H1 (cell line): ENCODE measurements at regions not wholly inside any gene's neighbourhood (a gene's known extent, or its start where the extent isn't known, plus 50 kb on each side); places are given as distances from the start of the nearest gene placed in this dataset.

Experiments used
- CTCF ChIA-PET: fragments of 300-600 bp; sonication (Branson Sonifier 250); formaldehyde crosslinking; loops from one replicate; lab custom pipeline; 2021; ENCODE audit not compliant: partially characterized antibody; lab: Charles Lee
- POLR2A ChIA-PET: fragments of 300-600 bp; sonication (Branson Sonifier 250); formaldehyde crosslinking; loops from one replicate; lab custom pipeline; 2021; ENCODE audit warnings: inconsistent platforms; ENCODE audit not compliant: partially characterized antibody; lab: Charles Lee
- DNase-seq, 2 experiments: peaks; one replicate each; pipeline versions ENCODE4 v3.0.0 to v3.0.0-alpha.2; 2010 to 2022; ENCODE audit warnings: low spot score in 2 of 2, low read depth in 1 of 2, mixed read lengths in 1 of 2
- FAIRE-seq: peaks from 2 replicates; lab custom pipeline; 2011; peaks lifted over from hg19 to GRCh38; lab: Jason Lieb, UNC
- H2AFZ ChIP-seq: 2 replicates; pipeline ENCODE4 v1.8.1; 2012; ENCODE audit warnings: low read length, inconsistent platforms
- H2AK5ac ChIP-seq: 2 replicates; pipeline ENCODE4 v1.6.1; 2013; ENCODE audit warnings: low read depth, low read length
- H2BK120ac ChIP-seq: replicated peaks from 2 replicates; pipeline ENCODE3; 2013; ENCODE audit warnings: low read depth, low read length, inconsistent platforms
- H2BK12ac ChIP-seq: 2 replicates; pipeline ENCODE4 v1.6.1; 2013; ENCODE audit warnings: low read depth, low read length
- H2BK15ac ChIP-seq: 2 replicates; pipeline ENCODE4 v1.6.1; 2013; ENCODE audit warnings: low read length
- H2BK20ac ChIP-seq: 2 replicates; pipeline ENCODE4 v1.6.1; 2013; ENCODE audit warnings: low read length
- H2BK5ac ChIP-seq: 2 replicates; pipeline ENCODE4 v1.6.1; 2013; ENCODE audit warnings: low read depth, low read length
- H3K14ac ChIP-seq: 2 replicates; pipeline ENCODE4 v1.6.1; 2013; ENCODE audit warnings: inconsistent platforms; ENCODE audit not compliant: insufficient read length
- H3K18ac ChIP-seq: 2 replicates; pipeline ENCODE4 v1.6.1; 2013; ENCODE audit warnings: low read length; ENCODE audit errors: extremely low read depth
- H3K23ac ChIP-seq: 2 replicates; pipeline ENCODE4 v1.6.1; 2013; ENCODE audit warnings: inconsistent platforms; ENCODE audit not compliant: insufficient read length
- H3K23me2 ChIP-seq: 2 replicates; pipeline ENCODE4 v1.6.1; 2013; ENCODE audit warnings: low read depth, low read length
- H3K27ac ChIP-seq: 2 replicates; pipeline ENCODE4 v1.6.1; 2011; ENCODE audit warnings: low read depth, low read length, inconsistent platforms
- H3K27me3 ChIP-seq, 4 experiments: replicated peaks in 1 of 4; 1 replicate in 1 of 4; 2 replicates in 3 of 4; pipeline versions ENCODE4 v1.6.1 to v1.8.1; 2011 to 2013; ENCODE audit warnings: low read length in 3 of 4, mild to moderate bottlenecking in 3 of 4, inconsistent platforms in 2 of 4, mixed read lengths in 2 of 4, moderate library complexity in 1 of 4; ENCODE audit not compliant: control insufficient read depth in 3 of 4, insufficient read depth in 3 of 4; ENCODE audit errors: extremely low read depth in 1 of 4
- H3K36me3 ChIP-seq, 4 experiments: 2 replicates each; pipeline versions ENCODE4 v1.6.1 to v1.8.1; 2011 to 2013; ENCODE audit warnings: mild to moderate bottlenecking in 4 of 4, low read length in 3 of 4, moderate library complexity in 2 of 4, control low read depth in 1 of 4, inconsistent platforms in 1 of 4; ENCODE audit not compliant: insufficient read depth in 4 of 4, control insufficient read depth in 2 of 4
- H3K4ac ChIP-seq: replicated peaks from 2 replicates; pipeline ENCODE3; 2013; ENCODE audit warnings: low read length, low read depth, mixed read lengths, inconsistent platforms; ENCODE audit not compliant: insufficient read length
- H3K4me1 ChIP-seq, 4 experiments: replicated peaks in 1 of 4; 1 replicate in 1 of 4; 2 replicates in 3 of 4; pipeline versions ENCODE4 v1.6.1 to v1.8.1; 2011 to 2013; ENCODE audit warnings: low read length in 3 of 4, inconsistent platforms in 2 of 4, mixed read lengths in 1 of 4; ENCODE audit not compliant: insufficient read depth in 4 of 4, control insufficient read depth in 3 of 4
- H3K4me2 ChIP-seq, 2 experiments: 2 replicates each; pipeline versions ENCODE4 v1.6.1 to v1.8.1; 2011 to 2013; ENCODE audit warnings: low read depth in 2 of 2, low read length in 2 of 2, control low read depth in 1 of 2, inconsistent platforms in 1 of 2, mild to moderate bottlenecking in 1 of 2; ENCODE audit not compliant: insufficient read depth in 1 of 2
- H3K4me3 ChIP-seq, 4 experiments: fragments of 200-600, 300-600 bp in 1 of 4; sonication (generic), shearing (Covaris generic), sonication (Bioruptor Twin) in 1 of 4; 2 replicates each; pipeline versions ENCODE4 v1.5.1 to v1.8.1; 2011 to 2016; ENCODE audit warnings: low read length in 4 of 4, low read depth in 3 of 4, control low read depth in 2 of 4, inconsistent platforms in 2 of 4, mild to moderate bottlenecking in 2 of 4, mixed read lengths in 1 of 4, moderate library complexity in 1 of 4; ENCODE audit not compliant: insufficient read depth in 2 of 4; ENCODE audit errors: extremely low read depth in 1 of 4
- H3K56ac ChIP-seq: replicated peaks from 2 replicates; pipeline ENCODE3; 2013; ENCODE audit warnings: low read depth, mild to moderate bottlenecking, mixed read lengths, low read length, inconsistent platforms; ENCODE audit not compliant: insufficient read length
- H3K79me1 ChIP-seq: 2 replicates; pipeline ENCODE4 v1.6.1; 2013; ENCODE audit warnings: low read depth, low read length, control low read depth
- H3K79me2 ChIP-seq, 2 experiments: 2 replicates each; pipeline versions ENCODE4 v1.6.1 to v1.8.1; 2012 to 2013; ENCODE audit warnings: low read length in 2 of 2, mild to moderate bottlenecking in 2 of 2, inconsistent platforms in 1 of 2; ENCODE audit not compliant: insufficient read depth in 2 of 2, control insufficient read depth in 1 of 2
- H3K9ac ChIP-seq, 4 experiments: replicated peaks in 1 of 4; 1 replicate in 1 of 4; 2 replicates in 3 of 4; pipeline versions ENCODE4 v1.6.1 to v1.8.1; 2011 to 2013; ENCODE audit warnings: low read depth in 3 of 4, low read length in 3 of 4, control low read depth in 2 of 4, mild to moderate bottlenecking in 2 of 4, moderate library complexity in 2 of 4, inconsistent platforms in 1 of 4; ENCODE audit errors: extremely low read depth in 1 of 4
- H3K9me3 ChIP-seq, 2 experiments: 2 replicates each; pipeline versions ENCODE4 v1.6.1 to v1.8.1; 2012 to 2013; ENCODE audit warnings: mild to moderate bottlenecking in 2 of 2, moderate library complexity in 2 of 2, control low read depth in 1 of 2, inconsistent platforms in 1 of 2, low read depth in 1 of 2, low read length in 1 of 2, mixed read lengths in 1 of 2; ENCODE audit not compliant: insufficient read depth in 2 of 2
- H4K20me1 ChIP-seq, 2 experiments: replicated peaks in 1 of 2; 2 replicates each; pipeline versions ENCODE3 to v1.8.1; 2011 to 2013; ENCODE audit warnings: inconsistent platforms in 2 of 2, low read length in 2 of 2, mild to moderate bottlenecking in 1 of 2; ENCODE audit not compliant: insufficient read depth in 2 of 2, control insufficient read depth in 1 of 2
- H4K5ac ChIP-seq: 2 replicates; pipeline ENCODE4 v1.6.1; 2013; ENCODE audit warnings: low read length, low read depth, mixed read lengths, inconsistent platforms; ENCODE audit not compliant: insufficient read length
- H4K8ac ChIP-seq: 2 replicates; pipeline ENCODE4 v1.8.0; 2013; ENCODE audit warnings: mild to moderate bottlenecking, moderate library complexity, low read length, inconsistent platforms; ENCODE audit not compliant: insufficient read depth; ENCODE audit errors: extremely low read depth
- H4K91ac ChIP-seq: replicated peaks from 2 replicates; pipeline ENCODE3; 2013; ENCODE audit warnings: low read length, mixed read lengths, inconsistent platforms; ENCODE audit not compliant: insufficient read length
- WGBS, 2 experiments: shearing (Covaris generic) in 1 of 2; methylation state at CpG; one replicate each; pipeline versions ENCODE4 v1.1.6 to v1.1.7; 2013 to 2015; ENCODE audit warnings: low lambda C conversion rate in 2 of 2, mixed read lengths in 2 of 2, inconsistent platforms in 1 of 2, low coverage in 1 of 2, missing lambda C conversion rate in 1 of 2; ENCODE audit not compliant: insufficient replicate concordance in 2 of 2, insufficient coverage in 1 of 2, insufficient read length in 1 of 2; ENCODE audit errors: extremely low coverage in 1 of 2, missing lambda C conversion rate in 1 of 2; 5-methylcytosine and 5-hydroxymethylcytosine counted together

GRCh38 chr6:26249957-26250697 lies 114.9 kb upstream of the BTN3A2 start:
- no peak for FAIRE-seq

More at GRCh38 chr6:26249957-26250697, 114.9 kb upstream of the BTN3A2 start:
- Histone ChIP-seq H2AK5ac (peak overlapping the region; percentile 8; the same call in 1 of the 2 replicates), H3K4me1 (peaks cover 0 to 5% (median 4%) of the 10 kb centered on the region in 4 experiments; a peak in 5 of 7 replicates), H3K27me3 (no peaks in the 10 kb centered on the region), H4K8ac (peak overlapping the region; percentile 88), H3K4me3 (peak overlapping the region; percentile 75 to 98 (median 90)), H4K20me1 (peaks cover 3 to 6% of the 10 kb centered on the region in 2 experiments), H4K5ac (peak overlapping the region; percentile 79), H3K14ac (no peak overlapping the region), H2BK5ac (peak overlapping the region; percentile 100), H3K79me1 (no peaks in the 10 kb centered on the region), H2BK120ac (no peak overlapping the region), H2BK12ac (peak overlapping the region; percentile 97; the same call in 1 of the 2 replicates), H3K18ac (peak overlapping the region; percentile 27), H3K27ac (peak overlapping the region; percentile 97), H2BK15ac (0 out of 2 replicates have a peak overlapping the region, but pooled peaks have one; percentile 97), H3K4me2 (peak overlapping the region; percentile 76 to 81), H3K9ac (peak overlapping the region; percentile 94 to 99 (median 96)), H2BK20ac (no peak overlapping the region), H3K56ac (peak overlapping the region; percentile 50), H3K36me3 (no peaks in the 10 kb centered on the region), H2AFZ (no peak overlapping the region), H4K91ac (peak overlapping the region; percentile 45), H3K23ac (no peak overlapping the region), H3K4ac (peak overlapping the region; percentile 71), H3K79me2 (peaks cover 0 to 20% of the 10 kb centered on the region in 2 experiments; a peak in 3 of 4 replicates), H3K9me3 (no peaks in the 10 kb centered on the region; a peak in 1 of 4 replicates), H3K23me2 (peaks cover 4% of the 10 kb centered on the region)
- ChIA-PET POLR2A (interaction anchor here (0.7 to 6.0 kb wide), 43 partner anchors 19 to 1643 kb away, joined by 3 to 91 read pairs (median 7); a partner anchor contains a TSS), CTCF (interaction anchor here (0.8 to 2.6 kb wide), 10 partner anchors 10 to 78 kb away, joined by 3 to 20 read pairs (median 4); a partner anchor contains a TSS)
- DNase-seq: peak in 1 of 2 experiments; percentile 73
- 1% methylated on average over 41 of the region's 43 CpGs; no CpG with 5 or more reads in 1 of the 2 experiments for WGBS, 2 experiments
